22Rv1 (cell line): ENCODE measurements at regions not wholly inside any gene's neighbourhood (a gene's known extent, or its start where the extent isn't known, plus 50 kb on each side); places are given as distances from the start of the nearest gene placed in this dataset.

Source experiments
- H3K27ac ChIP-seq: fragments of 450-650 bp; 2 replicates; pipeline ENCODE4 v1.5.1; 2017
- ZFX ChIP-seq: fragments of 450-650 bp; IDR thresholded peaks from 2 replicates; pipeline ENCODE4 v1.6.1; 2017; ENCODE audit warnings: antibody characterized with exemption, borderline replicate concordance
- TF ChIP-seq, protein P1 (sequence below): fragments of 450-650 bp; IDR thresholded peaks from 2 replicates; pipeline ENCODE4 v1.5.1; 2017; ENCODE audit warnings: mild to moderate bottlenecking

DNA sequence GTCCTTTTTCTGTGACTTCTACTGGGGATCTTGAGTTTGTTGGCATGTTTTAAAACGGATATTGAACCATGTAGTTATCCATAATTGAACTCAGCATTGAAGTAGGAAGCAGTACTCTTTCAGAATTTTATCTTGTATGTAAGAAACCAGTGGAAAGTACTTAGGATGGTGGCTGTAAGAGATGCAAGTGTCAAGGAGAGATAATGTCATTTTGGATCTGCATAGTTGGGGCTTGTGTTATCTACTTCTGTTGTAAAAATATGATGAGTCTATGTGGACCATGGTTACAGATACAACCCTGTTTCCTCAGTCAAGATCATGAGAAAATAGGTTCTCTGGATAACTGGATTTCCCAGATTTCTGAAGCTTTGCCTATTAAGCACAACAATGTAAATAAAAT, 113.7 kb downstream of the NAB1 start:
- no peak overlapping the region for H3K27ac ChIP-seq
- TF ChIP-seq ZFX = no peak
- TF ChIP-seq, protein P1, sequence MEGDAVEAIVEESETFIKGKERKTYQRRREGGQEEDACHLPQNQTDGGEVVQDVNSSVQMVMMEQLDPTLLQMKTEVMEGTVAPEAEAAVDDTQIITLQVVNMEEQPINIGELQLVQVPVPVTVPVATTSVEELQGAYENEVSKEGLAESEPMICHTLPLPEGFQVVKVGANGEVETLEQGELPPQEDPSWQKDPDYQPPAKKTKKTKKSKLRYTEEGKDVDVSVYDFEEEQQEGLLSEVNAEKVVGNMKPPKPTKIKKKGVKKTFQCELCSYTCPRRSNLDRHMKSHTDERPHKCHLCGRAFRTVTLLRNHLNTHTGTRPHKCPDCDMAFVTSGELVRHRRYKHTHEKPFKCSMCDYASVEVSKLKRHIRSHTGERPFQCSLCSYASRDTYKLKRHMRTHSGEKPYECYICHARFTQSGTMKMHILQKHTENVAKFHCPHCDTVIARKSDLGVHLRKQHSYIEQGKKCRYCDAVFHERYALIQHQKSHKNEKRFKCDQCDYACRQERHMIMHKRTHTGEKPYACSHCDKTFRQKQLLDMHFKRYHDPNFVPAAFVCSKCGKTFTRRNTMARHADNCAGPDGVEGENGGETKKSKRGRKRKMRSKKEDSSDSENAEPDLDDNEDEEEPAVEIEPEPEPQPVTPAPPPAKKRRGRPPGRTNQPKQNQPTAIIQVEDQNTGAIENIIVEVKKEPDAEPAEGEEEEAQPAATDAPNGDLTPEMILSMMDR = no peak

DNA sequence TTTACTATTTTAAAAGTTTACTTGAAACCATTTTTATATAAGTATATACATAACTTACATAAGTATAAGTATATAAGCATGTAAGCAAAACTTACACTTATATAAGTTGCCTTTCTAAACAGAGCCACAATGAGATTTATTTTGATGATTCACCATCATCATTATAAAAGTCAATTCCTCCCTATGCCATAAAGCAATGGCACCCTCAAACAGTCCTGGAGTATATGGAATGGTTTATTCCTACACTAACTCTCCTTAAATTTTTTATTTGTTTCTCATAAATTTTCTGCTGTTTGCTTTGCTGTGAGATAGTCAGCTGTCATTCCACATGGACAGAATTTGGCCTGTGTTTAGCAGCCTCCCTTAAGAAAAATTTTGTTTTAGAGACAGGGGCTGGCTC, 114.2 kb downstream of the NAB1 start:
- TF ChIP-seq ZFX = no peak
- TF ChIP-seq, protein P1 = no peak
- no peak overlapping the region for H3K27ac ChIP-seq

DNA sequence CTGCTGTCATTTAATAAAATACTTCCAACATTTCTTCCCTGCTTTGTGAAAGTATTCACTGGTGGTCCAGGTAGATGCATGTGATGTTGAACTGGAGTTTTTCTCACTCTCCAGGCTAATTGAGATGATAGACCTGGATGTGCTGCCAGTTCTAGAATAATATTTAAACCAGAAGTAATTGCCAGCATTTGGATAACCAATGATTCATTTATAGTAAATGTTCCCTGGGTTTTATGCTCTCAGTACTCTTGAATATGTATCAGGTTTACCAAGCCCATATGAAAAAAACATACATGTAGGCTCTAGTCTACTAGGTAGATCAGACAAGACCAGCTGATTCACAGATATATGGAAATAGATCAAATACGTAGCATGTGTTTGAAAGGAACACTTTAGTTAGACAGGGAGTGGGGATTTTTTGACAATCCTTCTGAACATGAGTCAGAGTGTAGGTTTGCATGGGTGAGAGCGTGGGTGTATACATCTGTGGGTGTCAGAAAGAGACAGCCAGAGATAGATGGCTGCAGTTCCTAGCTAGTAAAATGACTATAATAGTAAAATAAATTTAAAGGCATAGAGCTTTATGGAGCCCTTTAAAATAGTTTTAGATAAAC, 115.1 kb downstream of the NAB1 start:
- H3K27ac ChIP-seq = no peak overlapping the region
- TF ChIP-seq, protein P1 = no peak
- no peak for TF ChIP-seq ZFX

DNA sequence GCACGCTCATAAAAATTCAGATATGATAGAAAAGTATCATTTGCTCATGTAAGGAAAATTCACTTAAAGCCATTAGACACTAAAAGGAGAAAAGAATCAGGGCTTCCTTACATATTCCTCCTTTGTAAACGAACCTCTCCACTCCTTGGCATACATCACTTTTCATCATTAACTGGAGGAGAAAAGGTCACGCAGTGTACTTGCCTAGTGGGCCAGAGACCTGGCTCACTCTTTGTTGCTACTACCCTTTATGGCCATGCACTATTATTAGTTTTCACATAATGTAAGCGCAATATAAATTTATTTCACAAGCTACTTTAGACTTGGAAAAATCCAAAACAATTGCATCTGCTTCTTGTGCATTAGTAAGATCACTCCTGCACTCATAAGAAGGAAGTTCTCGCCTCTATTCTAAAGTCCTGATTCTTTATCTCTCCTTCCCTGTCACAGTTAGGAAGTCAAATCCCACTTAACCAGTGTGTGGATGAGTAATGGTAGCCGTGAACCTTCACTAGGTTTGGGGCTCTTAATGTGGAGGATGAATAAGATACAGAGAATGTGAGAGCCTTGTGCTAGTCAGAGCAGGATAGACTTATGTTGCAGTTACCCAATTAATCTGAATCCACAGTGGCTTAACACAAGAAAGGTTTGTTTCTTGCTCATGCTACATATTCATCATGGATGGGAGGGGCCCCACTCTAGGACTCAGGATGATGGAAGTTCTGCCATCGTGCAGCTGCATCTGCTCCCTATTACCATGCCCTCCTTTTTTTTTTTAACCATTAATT, 115.0 kb upstream of the GLS start:
- TF ChIP-seq ZFX = no peak

DNA sequence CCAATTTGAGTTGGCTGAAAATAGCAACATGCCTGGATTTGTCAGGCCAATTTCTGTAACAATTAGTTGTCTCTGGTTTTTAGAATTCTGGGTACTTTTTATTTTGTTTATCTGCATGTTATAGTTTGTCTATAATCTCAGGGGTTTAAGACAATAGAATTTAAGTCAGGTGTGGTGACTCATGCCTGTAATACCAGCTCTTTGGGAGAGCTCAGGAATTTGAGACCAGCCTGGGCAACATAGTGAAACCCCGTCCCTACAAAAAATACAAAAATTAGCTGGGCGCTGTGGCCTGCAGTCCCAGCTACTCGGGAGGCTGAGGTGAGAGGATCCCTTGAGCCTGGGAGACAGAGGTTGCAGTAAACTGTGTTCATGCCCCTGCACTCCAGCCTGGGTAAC, 114.4 kb upstream of the GLS start:
- TF ChIP-seq, protein P1 = no peak
- no peak for TF ChIP-seq ZFX

More for the DNA sequence above, 115.0 kb upstream of the GLS start:
- no peak overlapping the region for H3K27ac ChIP-seq

DNA sequence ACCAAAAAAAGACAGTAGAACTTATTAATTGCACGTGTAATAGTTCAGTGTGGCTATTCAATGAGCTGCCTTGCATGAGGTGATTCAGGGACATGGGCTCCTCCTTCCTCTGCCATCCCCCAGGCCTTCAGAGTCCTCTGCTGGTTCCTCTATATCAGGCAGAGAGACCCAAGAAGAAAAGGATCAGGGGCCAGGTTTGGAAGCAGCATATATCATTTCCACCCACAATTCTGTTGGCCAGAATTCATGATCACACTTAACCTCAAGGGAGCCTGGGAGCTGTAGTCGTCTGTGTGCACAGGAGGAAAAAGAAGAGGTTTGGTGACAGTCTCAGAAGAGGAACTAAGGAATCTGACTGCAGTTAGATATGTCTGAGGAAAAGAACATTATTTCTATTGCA, 114.0 kb upstream of the GLS start:
- TF ChIP-seq ZFX = no peak
- TF ChIP-seq, protein P1 = no peak

More for the DNA sequence above, 114.4 kb upstream of the GLS start:
- no peak overlapping the region for H3K27ac ChIP-seq

DNA sequence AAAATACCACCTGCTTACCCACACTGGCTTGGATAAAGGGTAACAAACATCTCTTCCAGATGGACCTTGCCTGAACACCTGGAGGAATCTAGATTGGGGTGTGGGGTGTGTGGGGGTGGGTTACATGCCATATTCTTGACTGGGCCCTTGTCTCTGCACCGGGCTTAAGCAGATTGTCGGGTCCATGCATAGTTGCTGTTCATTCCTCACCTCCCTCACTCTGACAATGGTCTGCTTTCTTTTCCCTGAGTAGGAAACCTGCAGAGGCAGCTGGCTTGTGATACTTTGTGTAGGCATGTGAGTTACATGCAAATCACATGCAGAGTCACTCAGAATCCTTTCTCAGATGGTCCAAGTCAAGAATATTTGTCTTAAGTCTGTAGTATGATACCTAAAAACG, 112.8 kb upstream of the GLS start:
- no peak overlapping the region for H3K27ac ChIP-seq
- TF ChIP-seq, protein P1 = no peak
- TF ChIP-seq ZFX = no peak

More for the DNA sequence above, 114.0 kb upstream of the GLS start:
- H3K27ac ChIP-seq = no peak overlapping the region
